Upper lobe of left lung (tissue), 6 donors: ENCODE measurements at regions not wholly inside any gene's neighbourhood (a gene's known extent, or its start where the extent isn't known, plus 50 kb on each side); places are given as distances from the start of the nearest gene placed in this dataset.
A peak's percentile ranks its signal among the peaks of the same experiment; 100 is the strongest.

Experiments
- ATAC-seq, 2 donors: fragments of 200-7000 bp; cut with Tn5 transposase; one replicate each; pipeline ENCODE4 v1.9.1; 2022; ENCODE audit warnings: mild to moderate bottlenecking in 2 of 2, moderate library complexity in 2 of 2; ENCODE audit not compliant: low FRiP score in 2 of 2
- DNase-seq, 2 donors: peaks; one replicate each; pipeline ENCODE4 v3.0.0-alpha.2; 2019 to 2020
- H3K27ac ChIP-seq, 4 donors: fragments of 200-600 bp; sonication (generic); one replicate each; pipeline ENCODE4 v1.5.1; 2016 to 2019
- H3K27me3 ChIP-seq, 4 donors: fragments of 200-600 bp; sonication (generic); one replicate each; pipeline ENCODE4 v1.5.1; 2017 to 2019
- H3K36me3 ChIP-seq, 4 donors: fragments of 200-600 bp; sonication (generic); one replicate each; pipeline ENCODE4 v1.5.1; 2016 to 2019
- H3K4me1 ChIP-seq, 4 donors: fragments of 200-600 bp; sonication (generic); one replicate each; pipeline ENCODE4 v1.5.1; 2018 to 2019
- H3K4me3 ChIP-seq, 4 donors: fragments of 200-600 bp; sonication (generic); one replicate each; pipeline ENCODE4 v1.5.1; 2017 to 2019; ENCODE audit warnings: mild to moderate bottlenecking in 2 of 4, moderate library complexity in 1 of 4
- H3K9me3 ChIP-seq, 4 donors: fragments of 200-600 bp; sonication (generic); one replicate each; pipeline ENCODE4 v1.5.1; 2018 to 2019
- EP300 ChIP-seq, 4 donors: sonication (generic); formaldehyde crosslinking; IDR thresholded peaks; one replicate each; pipeline ENCODE4 v1.5.1; 2017; ENCODE audit warnings: antibody characterized with exemption in 4 of 4, control low read depth in 2 of 4
- POLR2A ChIP-seq, 4 donors: fragments of 450-650 bp; IDR thresholded peaks; one replicate each; pipeline ENCODE4 v1.5.1; 2016 to 2017; ENCODE audit warnings: antibody characterized with exemption in 4 of 4, mild to moderate bottlenecking in 2 of 4
- POLR2AphosphoS5 ChIP-seq, 2 donors: sonication (generic); formaldehyde crosslinking; IDR thresholded peaks; one replicate each; pipeline ENCODE4 v1.5.1; 2017; ENCODE audit warnings: antibody characterized with exemption in 2 of 2
- WGBS, 2 donors: methylation state at CpG; one replicate each; pipeline ENCODE4 v1.1.5; 2017 to 2018; 5-methylcytosine and 5-hydroxymethylcytosine counted together
- TF ChIP-seq, protein P1 (sequence below), 6 experiments: fragments of 450-650 bp in 4 of 6; fragments of 200-600 bp in 2 of 6; sonication (generic) in 2 of 6; IDR thresholded peaks; one replicate each; pipeline ENCODE4 v1.5.1; 2016 to 2019; ENCODE audit warnings: antibody characterized with exemption in 6 of 6
- donor health status: DM: no; HTN: no; CAD: no; lungs with moderate emphysema.
- donor health status: DM: no; HTN: yes; CAD: no; lungs with severe emphysema.

GRCh38 chr9:82560457-82560904 is 502.5 kb downstream of the RASEF start:
- TF ChIP-seq, protein P1, sequence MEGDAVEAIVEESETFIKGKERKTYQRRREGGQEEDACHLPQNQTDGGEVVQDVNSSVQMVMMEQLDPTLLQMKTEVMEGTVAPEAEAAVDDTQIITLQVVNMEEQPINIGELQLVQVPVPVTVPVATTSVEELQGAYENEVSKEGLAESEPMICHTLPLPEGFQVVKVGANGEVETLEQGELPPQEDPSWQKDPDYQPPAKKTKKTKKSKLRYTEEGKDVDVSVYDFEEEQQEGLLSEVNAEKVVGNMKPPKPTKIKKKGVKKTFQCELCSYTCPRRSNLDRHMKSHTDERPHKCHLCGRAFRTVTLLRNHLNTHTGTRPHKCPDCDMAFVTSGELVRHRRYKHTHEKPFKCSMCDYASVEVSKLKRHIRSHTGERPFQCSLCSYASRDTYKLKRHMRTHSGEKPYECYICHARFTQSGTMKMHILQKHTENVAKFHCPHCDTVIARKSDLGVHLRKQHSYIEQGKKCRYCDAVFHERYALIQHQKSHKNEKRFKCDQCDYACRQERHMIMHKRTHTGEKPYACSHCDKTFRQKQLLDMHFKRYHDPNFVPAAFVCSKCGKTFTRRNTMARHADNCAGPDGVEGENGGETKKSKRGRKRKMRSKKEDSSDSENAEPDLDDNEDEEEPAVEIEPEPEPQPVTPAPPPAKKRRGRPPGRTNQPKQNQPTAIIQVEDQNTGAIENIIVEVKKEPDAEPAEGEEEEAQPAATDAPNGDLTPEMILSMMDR (IDR thresholded peaks at IDR 0.05) = no peak
- TF ChIP-seq EP300 (IDR thresholded peaks at IDR 0.05) = peak in 1 of 4 donors; percentile 66
- peak in 1 of 2 donors; percentile 18 for TF ChIP-seq POLR2AphosphoS5 (IDR thresholded peaks at IDR 0.05)
- no peak for TF ChIP-seq POLR2A (IDR thresholded peaks at IDR 0.05)
- DNase-seq (peak in 1 of 2 donors; percentile 84), ATAC-seq (peak; percentile 44 to 90)
- Histone ChIP-seq H3K4me3 (no peak overlapping the region), H3K4me1 (peaks cover 5 to 26% (median 19%) of the 10 kb centered on the region in 4 donors), H3K9me3 (no peaks in the 10 kb centered on the region), H3K36me3 (no peaks in the 10 kb centered on the region), H3K27ac (no peak overlapping the region), H3K27me3 (no peaks in the 10 kb centered on the region)
- WGBS, 2 donors = 61 to 74% methylated on average over 8 to 9 of the region's 9 CpGs

DNA sequence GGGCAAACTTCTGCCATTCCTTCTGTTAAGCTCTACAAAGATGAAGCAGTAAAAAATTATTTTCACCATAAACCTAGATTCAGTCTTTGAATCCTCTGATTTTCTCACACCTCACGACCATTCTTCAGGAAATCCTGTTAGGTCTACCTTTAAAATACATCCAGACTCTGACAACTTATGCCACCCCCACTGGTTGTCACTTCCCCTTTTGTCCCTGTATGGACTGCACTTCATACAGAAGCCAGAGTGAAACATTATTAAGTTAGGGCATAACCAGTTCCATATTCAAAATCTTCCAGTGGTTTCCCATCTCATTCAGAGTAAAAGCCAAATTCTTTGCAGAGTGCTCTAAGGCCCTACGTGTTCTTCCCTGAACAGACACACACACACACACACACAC is 499.8 kb downstream of the RASEF start:
- Histone ChIP-seq H3K36me3 (no peaks in the 10 kb centered on the region), H3K4me1 (peaks cover 0 to 21% (median 6%) of the 10 kb centered on the region in 4 donors), H3K9me3 (no peaks in the 10 kb centered on the region), H3K4me3 (no peak overlapping the region), H3K27ac (no peak overlapping the region), H3K27me3 (no peaks in the 10 kb centered on the region)
- ATAC-seq (no peak), DNase-seq (no peak)
- 69 to 72% methylated on average over 2 of the region's 2 CpGs for WGBS, 2 donors
- no peak for TF ChIP-seq POLR2A (IDR thresholded peaks at IDR 0.05)
- TF ChIP-seq EP300 (IDR thresholded peaks at IDR 0.05) = no peak
- TF ChIP-seq POLR2AphosphoS5 (IDR thresholded peaks at IDR 0.05) = no peak
- TF ChIP-seq, protein P1 (IDR thresholded peaks at IDR 0.05) = no peak

DNA sequence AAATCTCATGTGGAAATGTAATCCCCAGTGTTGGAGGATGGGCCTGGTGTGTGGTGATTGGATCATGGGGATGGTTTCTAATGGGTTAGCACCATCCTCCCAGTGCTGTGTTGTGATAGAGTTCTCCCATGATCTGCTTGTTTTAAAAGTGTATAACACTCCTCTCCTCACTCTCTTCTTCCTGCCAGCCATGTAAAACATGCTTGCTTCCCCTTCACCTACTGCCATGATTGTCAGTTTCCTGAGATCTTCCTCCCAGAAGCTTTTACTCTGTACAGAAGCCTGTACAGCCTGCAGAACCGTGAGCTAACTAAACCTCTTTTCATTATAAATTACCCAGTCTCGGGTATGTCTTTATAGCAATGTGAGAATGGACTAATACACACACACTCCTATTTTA is 499.1 kb downstream of the RASEF start:
- TF ChIP-seq, protein P1 (IDR thresholded peaks at IDR 0.05) = no peak
- TF ChIP-seq POLR2A (IDR thresholded peaks at IDR 0.05) = no peak
- TF ChIP-seq EP300 (IDR thresholded peaks at IDR 0.05) = no peak
- TF ChIP-seq POLR2AphosphoS5 (IDR thresholded peaks at IDR 0.05) = no peak
- Histone ChIP-seq H3K36me3 (no peaks in the 10 kb centered on the region), H3K27me3 (no peaks in the 10 kb centered on the region), H3K27ac (no peak overlapping the region), H3K4me3 (no peak overlapping the region), H3K4me1 (peaks cover 0 to 18% (median 6%) of the 10 kb centered on the region in 4 donors), H3K9me3 (no peaks in the 10 kb centered on the region)
- no peak for DNase-seq
- WGBS, 2 donors = 87 to 95% methylated on average over 2 of the region's 2 CpGs
- no peak for ATAC-seq

- Histone ChIP-seq H3K9me3 (no peaks in the 10 kb centered on the region), H3K4me3 (no peak overlapping the region), H3K27ac (no peak overlapping the region), H3K27me3 (no peaks in the 10 kb centered on the region), H3K36me3 (no peaks in the 10 kb centered on the region), H3K4me1 (peaks cover 0 to 4% (median 0%) of the 10 kb centered on the region in 4 donors)
- TF ChIP-seq POLR2A (IDR thresholded peaks at IDR 0.05) = no peak
- no peak for TF ChIP-seq POLR2AphosphoS5 (IDR thresholded peaks at IDR 0.05)
- DNase-seq (no peak), ATAC-seq (no peak)
- WGBS, 2 donors = 76 to 90% methylated on average over 6 of the region's 6 CpGs
Measured at GRCh38 chr9:82565188-82565969, 497.6 kb downstream of the RASEF start.

GRCh38 chr9:82567953-82568352 is 495.0 kb downstream of the RASEF start:
- H3K36me3 ChIP-seq = no peaks in the 10 kb centered on the region
- H3K9me3 ChIP-seq = no peaks in the 10 kb centered on the region
- no peak for DNase-seq
- ATAC-seq = no peak
- no peak overlapping the region for H3K4me3 ChIP-seq
- H3K27ac ChIP-seq = no peak overlapping the region
- no peaks in the 10 kb centered on the region for H3K4me1 ChIP-seq
- TF ChIP-seq, protein P1 (IDR thresholded peaks at IDR 0.05) = no peak
- no peak for TF ChIP-seq EP300 (IDR thresholded peaks at IDR 0.05)
- TF ChIP-seq POLR2AphosphoS5 (IDR thresholded peaks at IDR 0.05) = no peak
- TF ChIP-seq POLR2A (IDR thresholded peaks at IDR 0.05) = no peak
- 94 to 95% methylated on average over 3 of the region's 3 CpGs for WGBS, 2 donors
- no peaks in the 10 kb centered on the region for H3K27me3 ChIP-seq
